ENCODE measurements at regions not wholly inside any gene's neighbourhood (a gene's known extent, or its start where the extent isn't known, plus 50 kb on each side); places are given as distances from the start of the nearest gene placed in this dataset.
A peak's percentile ranks its signal among the peaks of the same experiment; 100 is the strongest.

- no peak for DNase-seq
Observed at GRCh38 chr9:86829496-86830046, 117.7 kb downstream of the GAS1 start.

GRCh38 chr9:86828631-86829030 is 118.7 kb downstream of the GAS1 start:
- peak; percentile 68 for DNase-seq

GRCh38 chr9:86827893-86828292 is 119.4 kb downstream of the GAS1 start:
- peak; percentile 3 for DNase-seq

GRCh38 chr9:86825299-86825698 is 122.0 kb downstream of the GAS1 start:
- no peak for DNase-seq

GRCh38 chr9:86822006-86822801 is 125.1 kb downstream of the GAS1 start:
- no peak for DNase-seq

- no peak for DNase-seq
Observed at GRCh38 chr9:86821006-86821845, 126.1 kb downstream of the GAS1 start.

- DNase-seq: no peak
Observed at GRCh38 chr9:86819552-86819951, 127.8 kb downstream of the GAS1 start.

- no peak for DNase-seq
Observed at GRCh38 chr9:86818636-86819035, 128.7 kb downstream of the GAS1 start.

GRCh38 chr9:86816868-86817267 is 130.4 kb downstream of the GAS1 start:
- DNase-seq: no peak

- no peak for DNase-seq
Observed at GRCh38 chr9:86816366-86816765, 130.9 kb downstream of the GAS1 start.

- DNase-seq: no peak
Observed at GRCh38 chr9:86812616-86813015, 134.7 kb downstream of the GAS1 start.

- no peak for DNase-seq
Observed at GRCh38 chr9:86809759-86810367, 137.4 kb downstream of the GAS1 start.

- DNase-seq: no peak
Observed at GRCh38 chr9:86809151-86809550, 138.2 kb downstream of the GAS1 start.

GRCh38 chr9:86807367-86807976 is 139.8 kb downstream of the GAS1 start:
- no peak for DNase-seq

- no peak for DNase-seq
Observed at GRCh38 chr9:86804011-86804410, 143.3 kb downstream of the GAS1 start.

GRCh38 chr9:86802900-86803673 is 144.2 kb downstream of the GAS1 start:
- no peak for DNase-seq

GRCh38 chr9:86801246-86801645 is 146.1 kb downstream of the GAS1 start:
- DNase-seq: no peak

GRCh38 chr9:86800681-86801080 is 146.6 kb downstream of the GAS1 start:
- DNase-seq: no peak

- DNase-seq: no peak
Observed at GRCh38 chr9:86798966-86799365, 148.3 kb downstream of the GAS1 start.

GRCh38 chr9:86796666-86797065 is 150.6 kb downstream of the GAS1 start:
- DNase-seq: no peak

- no peak for DNase-seq
Observed at GRCh38 chr9:86795823-86796553, 151.3 kb downstream of the GAS1 start.
